LHCN-M2 (cell line): ENCODE measurements at regions not wholly inside any gene's neighbourhood (a gene's known extent, or its start where the extent isn't known, plus 50 kb on each side); places are given as distances from the start of the nearest gene placed in this dataset.

Source experiments
- DNase-seq: peaks from one replicate; pipeline ENCODE4 v3.0.0-alpha.2; 2012; ENCODE audit warnings: low read depth

GRCh38 chr3:117398141-117398899, 688.7 kb downstream of the TUSC7 start:
- no peak for DNase-seq

GRCh38 chr3:117399311-117400078, 689.9 kb downstream of the TUSC7 start:
- peak; percentile 18 for DNase-seq

GRCh38 chr3:117400303-117400702, 690.7 kb downstream of the TUSC7 start:
- no peak for DNase-seq

- DNase-seq: no peak
Measured at GRCh38 chr3:117404141-117404540, 694.6 kb downstream of the TUSC7 start.

GRCh38 chr3:117404730-117405129, 695.2 kb downstream of the TUSC7 start:
- no peak for DNase-seq

GRCh38 chr3:117405359-117405758, 695.8 kb downstream of the TUSC7 start:
- DNase-seq: no peak

- DNase-seq: peak; percentile 12
Measured at GRCh38 chr3:117407317-117407716, 697.7 kb downstream of the TUSC7 start.

GRCh38 chr3:117408811-117409210, 699.2 kb downstream of the TUSC7 start:
- no peak for DNase-seq

- DNase-seq: no peak
Measured at GRCh38 chr3:117409256-117409655, 699.7 kb downstream of the TUSC7 start.

GRCh38 chr3:117409701-117410459, 700.3 kb downstream of the TUSC7 start:
- DNase-seq: no peak

- no peak for DNase-seq
Measured at GRCh38 chr3:117411971-117412370, 702.4 kb downstream of the TUSC7 start.

GRCh38 chr3:117417411-117417810, 707.8 kb downstream of the TUSC7 start:
- no peak for DNase-seq

- no peak for DNase-seq
Measured at GRCh38 chr3:117427081-117427480, 717.5 kb downstream of the TUSC7 start.

GRCh38 chr3:117433427-117433826, 723.8 kb downstream of the TUSC7 start:
- no peak for DNase-seq

- no peak for DNase-seq
Measured at GRCh38 chr3:117434661-117435412, 725.3 kb downstream of the TUSC7 start.

GRCh38 chr3:117435506-117435905, 725.9 kb downstream of the TUSC7 start:
- no peak for DNase-seq

- DNase-seq: peak; percentile 1
Measured at GRCh38 chr3:117439812-117440211, 730.2 kb downstream of the TUSC7 start.

GRCh38 chr3:117441851-117442250, 732.3 kb downstream of the TUSC7 start:
- DNase-seq: no peak

GRCh38 chr3:117442566-117442965, 733.0 kb downstream of the TUSC7 start:
- DNase-seq: no peak

GRCh38 chr3:117443014-117443413, 733.4 kb downstream of the TUSC7 start:
- peak; percentile 40 for DNase-seq

- DNase-seq: no peak
Measured at GRCh38 chr3:117444175-117444574, 734.6 kb downstream of the TUSC7 start.

- no peak for DNase-seq
Measured at GRCh38 chr3:117447419-117447818, 737.8 kb downstream of the TUSC7 start.
